M059J (cell line): ENCODE measurements at regions not wholly inside any gene's neighbourhood (a gene's known extent, or its start where the extent isn't known, plus 50 kb on each side); places are given as distances from the start of the nearest gene placed in this dataset.

Source experiments
- DNase-seq: peaks from one replicate; pipeline ENCODE4 v3.0.0-alpha.2; 2012; ENCODE audit warnings: low read depth

DNA sequence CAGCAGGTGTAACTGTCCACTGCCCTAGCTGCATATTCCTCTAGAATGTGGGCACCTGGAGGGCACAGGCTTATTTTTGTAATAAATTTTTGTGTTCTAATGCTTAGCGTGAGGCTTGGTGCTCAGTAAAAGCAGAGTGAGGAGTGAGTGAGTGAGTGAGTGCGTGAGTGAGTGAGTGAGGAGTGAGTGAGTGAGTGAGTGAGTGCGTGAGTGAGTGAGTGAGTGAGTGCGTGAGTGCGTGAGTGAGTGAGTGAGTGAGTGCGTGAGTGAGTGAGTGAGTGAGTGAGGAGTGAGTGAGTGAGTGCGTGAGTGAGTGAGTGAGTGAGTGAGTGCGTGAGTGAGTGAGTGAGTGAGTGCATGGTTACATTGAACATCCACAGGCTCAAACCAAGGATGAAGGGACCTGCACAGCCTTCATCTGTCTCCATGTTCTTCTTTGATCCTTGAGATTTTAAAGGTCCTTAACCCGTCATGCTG, 371.5 kb downstream of the MED10 start:
- no peak for DNase-seq

DNA sequence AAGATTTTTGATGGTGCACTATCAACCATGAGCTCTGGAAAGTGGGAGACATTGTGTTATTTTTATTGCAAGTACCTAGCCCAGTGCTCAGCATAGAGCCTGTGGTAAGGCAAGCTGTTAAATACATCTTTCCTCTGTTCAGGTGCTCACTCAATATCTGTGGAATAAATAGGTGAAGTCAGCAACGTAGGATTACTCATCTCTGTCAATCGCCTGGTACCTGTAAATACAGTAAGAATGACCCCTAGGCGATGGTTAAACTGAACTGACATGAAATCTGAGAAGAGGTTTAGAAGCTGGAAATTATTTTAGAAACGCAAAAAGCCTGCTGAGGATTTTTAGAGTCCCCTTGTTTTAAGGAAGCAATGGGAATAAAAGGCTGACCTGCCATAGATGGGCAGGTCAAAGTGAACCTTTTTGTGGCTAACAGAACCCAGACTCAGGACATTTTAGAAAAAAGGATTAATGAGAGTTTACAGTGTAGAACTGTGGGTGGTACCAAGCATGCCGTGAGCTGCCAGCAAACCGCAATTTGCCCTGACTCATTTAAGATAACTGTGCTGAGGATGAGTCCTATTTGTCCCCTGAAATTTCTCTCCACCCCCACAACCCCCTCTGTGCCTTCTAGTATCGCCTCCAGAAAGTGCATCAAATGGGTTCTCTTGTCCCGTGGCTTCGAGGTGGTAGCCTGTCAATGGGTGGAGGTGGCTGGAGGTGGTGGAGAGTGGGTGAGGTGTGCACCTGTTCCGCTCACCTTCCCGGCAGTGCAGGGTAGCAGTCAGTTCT, 375.1 kb downstream of the MED10 start:
- peak; percentile 14 for DNase-seq

DNA sequence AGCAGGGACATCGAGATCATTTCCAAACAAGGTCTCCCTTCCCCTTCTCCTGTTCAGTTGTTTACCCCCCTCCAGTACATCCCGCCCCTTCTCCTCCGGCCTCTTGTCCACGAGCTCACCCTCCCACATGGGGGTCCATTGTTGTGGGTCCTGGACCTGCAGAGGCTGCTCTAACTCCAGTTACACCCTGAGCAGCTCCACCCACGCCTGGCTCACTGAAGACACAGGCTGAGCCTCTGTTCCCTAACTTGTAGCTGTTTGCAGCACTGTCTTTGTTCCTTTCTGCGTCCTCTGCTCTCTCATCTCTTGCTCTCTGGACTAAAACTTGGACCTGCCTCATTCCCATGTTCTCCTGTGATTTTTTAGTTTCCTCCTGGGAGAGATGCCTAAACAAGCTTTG, 377.5 kb downstream of the MED10 start:
- no peak for DNase-seq

DNA sequence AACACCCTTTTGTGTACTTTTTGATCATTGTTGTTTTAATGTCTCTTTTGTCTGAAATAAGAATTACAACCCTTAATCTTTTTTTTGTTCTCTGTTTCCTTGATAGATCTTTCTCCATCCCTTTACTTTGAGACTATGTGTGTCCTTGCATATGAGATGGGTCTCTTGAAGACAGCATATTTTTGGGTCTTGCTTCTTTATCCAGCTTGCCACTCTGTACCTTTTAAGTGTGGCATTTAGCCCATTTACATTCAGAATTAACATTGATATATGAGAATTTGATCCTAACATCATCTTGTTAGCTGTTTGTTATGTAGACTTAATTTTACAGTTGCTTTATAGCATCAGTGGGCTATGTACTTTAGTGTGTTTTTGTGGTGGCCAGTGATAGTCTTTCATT, 382.5 kb downstream of the MED10 start:
- no peak for DNase-seq

- DNase-seq, result no peak
Observed at GRCh38 chr5:5986492-5987178, 391.7 kb downstream of the MED10 start.

DNA sequence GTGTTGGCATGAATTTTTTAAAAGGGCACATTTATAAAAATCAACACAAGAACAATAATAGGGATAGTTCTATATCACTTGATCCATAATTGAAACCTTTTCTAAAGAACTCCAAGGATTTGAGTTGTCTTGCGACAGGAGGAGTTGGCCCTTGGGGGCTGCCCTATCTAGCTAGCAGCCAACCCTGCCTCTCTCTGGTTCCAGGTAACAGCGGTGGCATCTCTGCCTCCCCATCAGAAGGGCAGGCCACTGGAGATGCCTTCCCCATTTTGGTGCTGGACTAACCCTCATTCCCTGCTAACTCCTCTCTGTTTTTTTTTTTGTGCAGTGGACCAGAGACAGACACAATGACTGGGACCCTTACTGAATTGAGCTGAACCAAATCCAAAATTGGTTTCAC, 393.0 kb downstream of the MED10 start:
- no peak for DNase-seq

- no peak for DNase-seq
Observed at GRCh38 chr5:5983261-5983980, 394.9 kb downstream of the MED10 start.

GRCh38 chr5:5981562-5981961, 396.8 kb downstream of the MED10 start:
- DNase-seq, result no peak

- DNase-seq, result no peak
Observed at GRCh38 chr5:5980538-5980895, 397.8 kb downstream of the MED10 start.

GRCh38 chr5:5979761-5980537, 398.4 kb downstream of the MED10 start:
- peak; percentile 3 for DNase-seq

GRCh38 chr5:5979377-5979760, 399.0 kb downstream of the MED10 start:
- peak; percentile 20 for DNase-seq

- DNase-seq, result no peak
Observed at GRCh38 chr5:5978501-5979376, 399.6 kb downstream of the MED10 start.

DNA sequence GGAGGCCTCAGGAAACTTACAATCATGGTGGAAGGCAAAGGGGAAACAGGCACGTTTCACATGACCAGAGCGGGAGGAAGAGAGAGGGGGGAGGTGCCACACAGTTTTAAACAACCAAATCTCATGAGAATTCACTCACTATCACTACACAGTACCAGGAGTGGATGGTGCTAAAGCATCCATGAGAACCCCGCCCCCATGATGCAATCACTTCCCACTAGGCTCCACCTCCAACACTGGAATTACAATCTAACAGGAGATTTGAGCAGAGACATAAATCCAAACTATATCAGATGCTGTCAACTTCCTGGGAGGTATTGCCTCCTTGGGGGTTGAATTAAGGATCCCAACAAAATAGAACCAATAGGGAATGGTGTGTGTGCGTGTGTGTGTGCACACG, 407.1 kb downstream of the MED10 start:
- DNase-seq, result no peak

DNA sequence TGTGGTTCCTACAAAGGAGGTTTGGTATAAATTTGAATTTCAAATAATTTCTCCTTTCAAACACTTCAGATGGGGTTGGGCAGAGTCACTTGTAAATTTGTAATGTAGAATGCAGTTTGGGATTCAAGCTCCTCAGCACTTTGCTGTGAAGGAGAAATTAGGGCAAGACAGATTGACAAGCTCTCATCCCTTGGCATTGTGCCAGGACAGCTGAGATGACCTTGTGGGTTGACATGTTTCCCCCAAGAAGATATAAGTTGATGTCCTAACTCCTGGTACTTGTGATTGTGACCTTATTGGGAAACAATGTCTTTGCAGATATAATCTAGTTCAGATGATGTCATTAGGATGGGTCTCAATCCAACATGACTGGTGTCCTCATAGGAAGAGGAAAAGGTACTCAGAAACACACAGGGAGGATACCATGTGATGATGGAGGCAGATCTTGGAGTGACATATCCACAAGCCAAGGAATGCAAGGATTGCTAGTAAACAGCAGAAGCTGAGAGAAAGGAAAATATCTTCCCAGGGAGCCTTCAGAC, 408.3 kb downstream of the MED10 start:
- DNase-seq, result no peak

GRCh38 chr5:5968981-5969380, 409.4 kb downstream of the MED10 start:
- no peak for DNase-seq

GRCh38 chr5:5967944-5968343, 410.4 kb downstream of the MED10 start:
- DNase-seq, result no peak

GRCh38 chr5:5967373-5967772, 411.0 kb downstream of the MED10 start:
- no peak for DNase-seq

- no peak for DNase-seq
Observed at GRCh38 chr5:5965132-5965531, 413.2 kb downstream of the MED10 start.

- no peak for DNase-seq
Observed at GRCh38 chr5:5964347-5964746, 414.0 kb downstream of the MED10 start.

- DNase-seq, result no peak
Observed at GRCh38 chr5:5957737-5958136, 420.6 kb downstream of the MED10 start.

DNA sequence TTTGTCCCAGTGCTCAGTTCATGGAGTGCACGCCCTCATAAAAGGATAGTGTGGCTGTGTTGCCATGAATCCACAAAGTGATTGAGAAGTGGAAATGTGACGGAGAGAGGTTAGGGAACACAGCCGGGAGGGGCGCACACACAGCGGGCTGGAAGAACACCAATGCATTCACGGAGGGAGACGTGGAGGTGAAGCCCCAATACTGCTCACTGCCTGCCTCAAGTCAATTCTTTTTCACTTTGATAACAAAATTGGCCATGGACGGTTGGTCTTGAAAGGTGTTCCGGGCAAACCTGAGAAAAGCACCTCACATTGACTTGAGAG, 424.1 kb downstream of the MED10 start:
- DNase-seq, result no peak
